Endothelial cell of umbilical vein (primary cell): ENCODE measurements at regions not wholly inside any gene's neighbourhood (a gene's known extent, or its start where the extent isn't known, plus 50 kb on each side); places are given as distances from the start of the nearest gene placed in this dataset.

ENCODE experiments used
- CTCF ChIP-seq, 2 donors: IDR thresholded peaks; 1 replicate in 1 of 2; 2 replicates in 1 of 2; pipeline ENCODE4 v1.5.1; 2011; ENCODE audit warnings: low read length in 2 of 2, mild to moderate bottlenecking in 2 of 2, moderate library complexity in 2 of 2, control low read depth in 1 of 2, inconsistent platforms in 1 of 2, low read depth in 1 of 2; ENCODE audit not compliant: insufficient read depth in 1 of 2; ENCODE audit errors: extremely low read depth in 1 of 2
- EZH2 ChIP-seq: IDR thresholded peaks from 2 replicates; pipeline ENCODE4 v1.6.1; 2012; ENCODE audit warnings: borderline replicate concordance, low read depth, mild to moderate bottlenecking, moderate library complexity, low read length, inconsistent platforms; ENCODE audit not compliant: severe bottlenecking
- GATA2 ChIP-seq: IDR thresholded peaks from 2 replicates; pipeline ENCODE4 v1.7.0; 2011; ENCODE audit warnings: low read depth, mild to moderate bottlenecking, moderate library complexity, mixed read lengths, low read length; ENCODE audit not compliant: insufficient read length, insufficient read depth
- JUN ChIP-seq: IDR thresholded peaks from 2 replicates; pipeline ENCODE4 v1.6.1; 2011; ENCODE audit warnings: borderline replicate concordance, low read depth; ENCODE audit not compliant: insufficient read length, insufficient read depth
- MAX ChIP-seq: IDR thresholded peaks from 2 replicates; pipeline ENCODE4 v1.6.1; 2011; ENCODE audit not compliant: insufficient read depth, insufficient read length
- MYC ChIP-seq: IDR thresholded peaks from one replicate; pipeline ENCODE4 v1.6.1; 2011; ENCODE audit warnings: mild to moderate bottlenecking, low read depth, low read length
- POLR2A ChIP-seq: IDR thresholded peaks from 2 replicates; pipeline ENCODE4 v1.6.1; 2012; ENCODE audit warnings: low read depth, mild to moderate bottlenecking, control low read depth, low read length
- POLR2AphosphoS5 ChIP-seq: IDR thresholded peaks from 2 replicates; pipeline ENCODE4 v1.6.1; 2012; ENCODE audit warnings: low read depth, mild to moderate bottlenecking, control low read depth, low read length, moderate library complexity; ENCODE audit not compliant: insufficient read depth

GRCh38 chr2:189287982-189288521 is 108.5 kb upstream of the COL5A2 start:
- TF ChIP-seq POLR2A (no peak), CTCF (IDR thresholded peaks at IDR 0.05; ENCODE audit: extremely low read depth in 1 of 2, insufficient read depth in 1 of 2, low read depth in 1 of 2, low read length in 2 of 2) (peak; percentile 41), GATA2 (no peak), POLR2AphosphoS5 (no peak), MAX (no peak), MYC (no peak), JUN (no peak), EZH2 (no peak)
